Left lobe of liver (tissue), 2 donors: ENCODE measurements at regions not wholly inside any gene's neighbourhood (a gene's known extent, or its start where the extent isn't known, plus 50 kb on each side); places are given as distances from the start of the nearest gene placed in this dataset.
"Not testable (repeated sequence)": the region's sequence is repeated elsewhere in the genome, so short reads cannot be mapped to it uniquely, and the experiment has no call there.

ENCODE experiments used
- ATAC-seq: fragments of 200-7000 bp; cut with Tn5 transposase; one replicate; pipeline ENCODE4 v1.9.1; 2020; ENCODE audit warnings: mild to moderate bottlenecking, moderate library complexity
- DNase-seq: peaks from one replicate; pipeline ENCODE4 v3.0.0-alpha.2; 2020; ENCODE audit warnings: low spot score
- donor health status: DM: no; HTN: no; CAD: no; lungs with moderate emphysema.
- donor health status: DM: no; HTN: yes; CAD: no.

DNA sequence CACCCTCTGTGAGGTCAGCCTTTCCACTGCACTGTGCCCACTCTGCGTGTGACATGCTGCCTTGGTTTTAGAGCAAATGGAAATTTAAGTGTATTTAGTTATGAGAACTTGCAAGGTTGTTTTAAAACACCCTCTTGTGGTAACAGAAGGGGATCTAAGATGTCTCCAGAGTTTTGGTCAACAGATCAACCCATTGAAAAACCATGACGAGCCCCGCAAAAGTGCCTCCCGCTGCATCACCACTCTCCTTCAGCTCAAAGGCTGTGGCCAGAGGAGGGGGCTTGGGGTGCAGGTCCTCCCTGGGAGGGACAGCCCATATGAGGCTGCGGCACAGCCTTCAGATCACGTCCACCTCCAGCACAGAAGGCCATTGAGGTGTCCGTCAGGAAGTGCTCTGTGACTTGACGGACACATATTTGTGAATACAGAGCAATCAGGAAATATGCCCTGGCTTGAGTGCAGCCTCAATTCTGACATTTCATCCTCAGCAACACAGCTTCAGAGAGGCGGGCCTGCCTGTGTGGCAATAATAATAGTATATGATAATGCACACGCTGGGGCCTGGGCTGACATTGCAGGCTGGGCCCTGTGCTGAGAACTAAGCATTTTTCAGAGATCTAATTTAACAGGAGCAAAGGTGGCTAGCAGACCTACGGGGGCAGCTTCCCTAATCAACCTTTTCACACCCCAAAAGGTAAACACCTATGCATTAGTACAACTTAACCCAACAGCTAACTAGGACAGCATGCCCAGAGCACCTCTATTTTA is 213.9 kb downstream of the ANAPC1 start:
- no peak for ATAC-seq
- DNase-seq = peak; percentile 33

DNA sequence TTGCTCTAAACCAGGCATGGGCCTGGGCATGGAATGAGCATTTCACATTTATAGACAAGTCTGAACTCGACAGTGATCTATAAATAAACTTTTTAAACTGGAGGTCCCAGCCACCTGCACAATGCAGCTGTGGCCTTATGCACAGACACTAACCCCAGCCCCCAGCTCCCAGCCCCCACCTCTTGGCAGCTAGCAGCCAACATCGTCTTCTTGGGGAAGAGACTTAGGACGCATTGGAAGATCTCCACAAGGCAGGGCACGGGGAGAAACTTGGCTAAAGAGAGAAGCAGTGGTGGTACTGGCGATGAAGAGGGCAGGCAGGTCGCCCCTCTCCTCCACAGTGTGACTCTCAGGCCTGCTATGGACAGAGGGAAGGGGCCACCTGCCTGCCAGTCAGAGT is 213.2 kb downstream of the ANAPC1 start:
- peak; percentile 47 for DNase-seq
- ATAC-seq = no peak

DNA sequence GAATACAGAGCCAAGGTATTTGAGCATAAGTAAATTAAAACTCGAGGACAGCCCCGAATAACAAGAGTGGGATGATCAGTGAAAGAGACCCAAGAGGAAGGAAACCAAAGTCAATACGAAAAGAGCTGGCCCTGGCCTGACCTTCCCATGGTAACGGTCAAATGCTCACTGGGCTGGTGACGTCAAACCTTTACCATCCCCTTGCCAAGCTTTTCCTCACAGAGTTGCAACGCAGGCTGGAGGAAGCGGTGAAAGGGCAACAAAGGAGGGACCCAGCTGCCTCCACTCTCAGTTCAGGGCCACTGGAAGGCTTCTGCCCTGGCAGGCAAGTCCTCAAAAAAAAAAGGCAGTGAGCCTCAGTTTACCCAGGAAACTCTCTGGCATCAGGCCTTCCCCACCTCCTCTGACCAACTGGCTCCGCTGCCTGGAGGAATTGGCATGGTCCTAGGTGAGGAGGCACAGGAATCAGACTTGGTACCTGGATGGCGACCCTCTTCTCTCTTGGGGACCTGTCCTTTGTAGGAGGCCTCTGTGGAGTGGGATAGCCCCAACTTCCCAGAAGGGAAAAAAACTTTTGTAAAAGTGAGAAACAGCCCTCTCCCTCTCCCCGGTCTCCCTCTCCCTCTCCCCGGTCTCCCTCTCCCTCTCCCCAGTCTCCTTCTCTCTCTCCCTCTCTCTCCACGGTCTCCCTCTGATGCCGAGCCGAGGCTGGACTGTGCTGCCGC is 212.4 kb downstream of the ANAPC1 start:
- ATAC-seq (peak; percentile 96), DNase-seq (peak; percentile 91)

DNA sequence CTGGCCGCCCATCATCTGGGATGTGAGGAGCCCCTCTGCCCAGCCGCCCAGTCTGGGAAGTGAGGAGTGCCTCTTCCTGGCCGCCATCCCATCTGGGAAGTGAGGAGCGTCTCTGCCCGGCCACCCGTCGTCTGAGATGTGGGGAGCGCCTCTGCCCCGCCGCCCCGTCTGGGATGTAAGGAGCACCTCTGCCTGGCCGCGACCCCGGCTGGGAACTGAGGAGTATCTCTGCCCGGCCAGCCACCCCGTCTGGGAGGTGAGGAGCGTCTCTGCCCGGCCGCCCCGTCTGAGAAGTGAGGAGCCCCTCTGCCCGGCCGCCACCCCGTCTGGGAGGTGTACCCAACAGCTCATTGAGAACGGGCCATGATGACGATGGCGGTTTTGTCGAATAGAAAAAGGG is 211.4 kb downstream of the ANAPC1 start:
- DNase-seq = peak; percentile 43
- ATAC-seq = not testable (repeated sequence)

DNA sequence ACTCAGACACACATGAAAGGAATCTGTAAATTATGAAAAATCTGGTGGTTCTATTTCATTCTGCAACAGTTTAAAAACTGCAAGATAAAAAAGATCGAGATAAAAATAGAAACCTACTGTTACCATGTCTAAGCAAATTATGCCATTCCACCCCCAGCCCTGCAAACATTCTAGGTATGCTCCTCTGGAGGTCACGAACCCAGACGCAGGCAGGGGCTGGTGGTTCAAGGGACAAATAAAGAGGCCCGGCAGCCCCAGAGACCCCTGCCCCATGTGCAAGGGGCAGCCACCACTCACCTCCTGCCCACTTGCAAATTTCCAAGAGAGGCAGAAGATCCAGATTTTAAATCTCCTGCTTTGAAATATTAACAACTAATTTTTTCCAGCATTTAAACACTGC is 210.5 kb downstream of the ANAPC1 start:
- DNase-seq = peak; percentile 39
- no peak for ATAC-seq

DNA sequence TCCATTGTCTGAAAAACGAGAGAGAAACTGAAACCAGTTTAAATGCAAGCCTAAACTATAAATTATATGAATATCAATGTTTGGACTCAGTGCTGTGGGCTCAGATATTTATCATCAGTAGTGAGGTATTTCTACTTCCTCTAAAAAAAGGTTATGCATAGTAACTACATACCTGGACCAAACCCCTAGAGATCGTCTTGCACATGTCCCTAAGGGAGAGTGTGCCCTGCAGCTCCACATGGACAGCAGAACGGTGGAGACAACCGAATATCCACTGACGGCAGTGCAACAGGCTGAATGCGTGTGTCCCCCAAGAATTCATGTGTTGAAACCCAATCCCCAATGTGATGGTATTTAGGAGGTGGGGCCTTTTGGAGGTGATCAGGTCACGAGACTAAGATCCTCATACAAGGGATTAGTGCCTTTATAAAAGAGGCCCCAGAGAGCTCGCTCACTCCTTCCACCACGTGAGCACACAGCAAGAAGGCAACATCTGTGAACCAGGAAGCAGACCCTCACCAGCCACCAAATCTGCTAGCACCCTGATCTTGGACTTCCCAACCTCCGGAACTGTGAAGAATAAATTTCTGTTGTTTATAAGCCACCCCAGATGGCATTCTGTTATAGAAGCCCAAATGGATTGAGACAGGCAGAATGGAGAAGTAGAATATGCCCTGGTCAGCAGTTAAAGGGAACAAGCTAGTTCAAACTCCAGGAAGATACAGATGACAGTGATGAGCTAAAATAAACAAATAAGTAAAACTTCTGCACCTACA is 208.4 kb downstream of the ANAPC1 start:
- peak; percentile 14 for ATAC-seq
- peak; percentile 38 for DNase-seq

DNA sequence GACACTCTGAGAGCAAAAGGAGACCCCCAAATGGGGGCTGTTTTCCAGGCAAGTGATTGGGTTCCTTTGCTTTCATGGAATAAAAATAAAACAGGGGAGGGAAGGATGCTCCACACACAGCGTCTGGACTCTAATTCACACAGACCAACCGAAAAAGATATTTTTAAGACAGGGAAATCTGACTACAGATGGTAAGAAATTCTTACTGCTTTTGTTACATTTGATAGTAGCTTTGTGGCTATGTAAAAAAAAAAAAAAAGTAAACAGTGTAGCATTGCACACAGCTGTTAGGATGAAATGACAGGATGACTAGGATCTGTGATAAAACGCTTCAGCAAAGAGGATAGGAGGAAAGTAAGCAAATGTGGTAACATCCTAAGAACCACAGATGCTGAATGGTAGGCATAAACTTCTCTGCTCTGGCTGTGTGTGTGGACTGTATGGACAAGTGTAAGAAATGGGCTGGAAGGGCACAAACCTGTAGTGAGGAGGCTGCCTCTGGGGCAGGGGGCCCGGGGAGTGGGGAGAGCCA is 207.6 kb downstream of the ANAPC1 start:
- DNase-seq (no peak), ATAC-seq (no peak)

DNA sequence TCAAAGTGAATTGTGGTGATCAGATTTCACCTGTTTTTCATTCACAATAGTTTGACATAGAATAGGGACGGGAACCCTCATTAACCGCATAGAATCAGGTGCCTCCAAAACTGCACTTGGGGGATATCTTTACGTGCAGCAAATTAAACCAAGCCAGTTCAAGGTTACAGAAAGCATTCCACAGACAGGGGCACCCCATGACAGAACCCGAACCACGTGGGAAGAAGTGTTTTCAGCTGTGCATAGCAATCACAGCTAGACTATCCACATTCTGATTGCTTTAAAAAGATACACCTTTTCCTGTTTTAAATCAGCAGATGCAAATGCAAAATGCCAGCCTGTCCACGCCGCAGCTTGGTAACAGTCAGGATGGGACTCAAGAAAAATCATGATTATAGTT is 205.8 kb downstream of the ANAPC1 start:
- DNase-seq (no peak), ATAC-seq (no peak)

DNA sequence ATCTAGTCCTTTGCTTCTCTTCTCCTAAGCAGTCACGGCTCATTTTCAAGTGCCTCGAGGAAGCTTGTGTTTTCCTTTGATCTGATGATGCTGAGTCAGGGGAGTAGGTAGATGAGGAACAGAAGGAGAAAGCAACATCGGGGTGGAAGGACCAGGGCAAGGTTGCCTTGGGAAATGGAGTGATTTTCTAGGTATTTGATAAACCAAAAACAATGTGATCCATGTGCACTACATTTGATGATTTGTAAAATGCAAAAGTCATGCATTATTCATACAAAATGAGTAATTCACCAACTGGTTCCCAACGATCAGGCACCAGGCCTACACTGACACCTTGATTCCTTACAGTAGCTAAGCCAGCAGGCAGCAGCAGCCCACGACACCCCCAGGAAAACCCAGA is 205.3 kb downstream of the ANAPC1 start:
- ATAC-seq = no peak
- no peak for DNase-seq

DNA sequence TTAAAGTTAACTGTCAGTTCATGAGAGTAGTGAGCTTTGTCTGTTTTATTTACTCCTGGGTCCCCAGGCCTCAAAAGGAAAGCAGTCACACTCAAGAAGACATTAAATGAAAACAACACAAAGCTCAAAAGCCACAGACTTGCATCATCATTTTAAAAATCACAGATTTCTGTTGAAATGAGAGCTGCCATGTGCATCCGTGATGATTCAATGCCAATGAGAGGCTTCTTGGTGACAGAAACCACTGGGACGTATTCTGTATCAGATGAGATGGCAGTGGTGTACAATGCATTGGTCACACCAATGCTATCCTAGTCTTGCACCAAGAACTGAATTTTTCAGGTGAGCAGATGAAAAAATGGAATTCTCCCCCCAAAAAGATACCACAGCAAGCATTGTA is 204.8 kb downstream of the ANAPC1 start:
- no peak for ATAC-seq
- DNase-seq = no peak

DNA sequence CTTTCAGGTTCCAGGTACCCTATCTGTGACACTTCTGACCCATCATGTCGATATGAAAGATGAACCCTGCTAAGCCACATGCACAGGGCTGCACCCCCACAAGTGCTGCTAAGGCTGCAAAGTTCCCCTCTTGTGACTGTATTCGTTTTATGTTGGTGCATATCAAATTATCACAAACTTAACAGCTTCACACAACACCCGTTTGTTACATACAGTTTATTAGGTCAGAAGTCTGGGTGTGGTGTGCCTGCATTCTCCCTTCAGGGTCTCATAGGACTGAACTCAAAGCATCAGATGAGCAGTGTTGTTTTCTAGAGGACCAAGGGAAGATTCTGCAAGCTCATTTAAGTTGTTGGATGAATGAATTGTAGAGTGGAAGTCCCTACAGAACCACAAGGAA is 199.4 kb downstream of the ANAPC1 start:
- ATAC-seq (no peak), DNase-seq (no peak)

DNA sequence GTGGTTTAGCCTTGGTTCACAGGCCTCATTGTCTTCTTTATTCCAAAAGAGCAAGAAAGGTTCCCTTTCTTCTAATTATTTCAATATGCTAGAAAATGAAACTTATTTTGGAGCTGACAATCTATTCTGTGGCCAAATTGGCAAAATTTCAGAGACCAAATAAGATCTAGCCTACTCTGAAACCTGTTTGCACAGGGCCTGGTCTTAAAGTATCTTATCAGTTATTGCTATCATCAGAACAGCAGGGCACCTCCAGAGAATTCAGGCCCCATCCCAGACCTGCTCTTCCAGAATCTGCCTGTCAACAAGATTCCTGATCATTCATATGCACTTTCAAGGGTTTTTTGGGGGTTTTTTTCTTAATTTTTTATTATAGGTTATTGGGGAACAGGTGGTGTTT is 198.7 kb downstream of the ANAPC1 start:
- DNase-seq (no peak), ATAC-seq (peak; percentile 53)

DNA sequence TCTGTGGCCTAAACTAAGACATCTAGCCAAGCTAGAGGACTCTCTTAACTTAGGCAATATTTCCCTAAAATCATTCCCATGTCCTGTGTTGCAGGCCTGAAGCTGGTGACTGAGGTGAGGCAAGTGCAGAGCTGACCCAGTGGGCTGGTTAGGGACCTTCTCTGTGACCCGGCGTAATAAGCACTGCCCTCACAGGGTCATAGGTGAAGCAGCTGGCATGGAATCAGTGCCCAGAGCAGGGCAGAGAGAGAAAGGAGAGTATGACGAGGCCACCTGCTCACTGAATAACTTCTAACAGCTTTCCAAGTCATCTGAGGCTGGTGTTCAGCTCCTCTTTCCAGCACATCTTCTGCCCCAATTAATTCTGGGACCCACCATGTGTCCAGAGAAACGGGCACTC is 197.0 kb downstream of the ANAPC1 start:
- ATAC-seq = peak; percentile 94
- DNase-seq = no peak

DNA sequence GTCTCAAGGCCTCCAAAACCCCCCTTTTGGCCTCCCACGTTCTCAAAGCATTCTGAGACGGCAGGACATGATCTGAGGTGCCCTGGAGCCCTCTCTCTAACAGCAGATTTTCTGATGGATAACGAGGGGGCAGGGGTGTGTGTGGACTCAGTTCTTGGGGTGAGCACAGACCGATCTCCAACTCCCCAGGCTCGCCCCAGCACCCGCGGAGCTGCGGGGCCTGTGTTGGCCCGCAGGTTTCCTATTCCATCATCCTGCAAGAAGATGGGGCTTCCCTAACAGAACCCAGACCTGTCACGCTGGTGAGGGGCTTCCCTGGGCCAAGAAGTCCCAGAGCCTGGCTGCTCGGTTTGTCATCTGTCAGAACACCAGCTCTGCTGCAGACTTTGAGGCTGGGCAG is 196.1 kb downstream of the ANAPC1 start:
- ATAC-seq = no peak
- DNase-seq = no peak

DNA sequence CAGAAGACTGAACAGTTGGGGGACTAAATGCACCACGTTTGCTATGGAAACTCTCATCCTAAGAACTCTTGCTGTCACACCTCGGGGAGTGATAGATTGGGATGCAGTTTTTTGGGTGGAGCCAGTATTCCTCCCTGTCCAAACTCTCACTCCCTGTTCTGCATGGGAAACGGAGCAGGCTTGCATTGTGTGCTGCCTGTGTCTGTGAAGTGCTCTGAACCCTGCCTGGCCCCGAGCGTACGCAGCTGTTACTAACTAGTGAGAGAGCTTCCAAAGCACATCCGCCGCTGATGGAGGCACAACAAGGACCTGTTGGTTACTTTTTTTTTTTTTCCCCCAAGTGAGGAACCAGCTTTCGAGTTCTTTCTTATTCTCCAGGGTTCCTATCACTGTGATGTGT is 195.5 kb downstream of the ANAPC1 start:
- ATAC-seq = no peak
- no peak for DNase-seq

DNA sequence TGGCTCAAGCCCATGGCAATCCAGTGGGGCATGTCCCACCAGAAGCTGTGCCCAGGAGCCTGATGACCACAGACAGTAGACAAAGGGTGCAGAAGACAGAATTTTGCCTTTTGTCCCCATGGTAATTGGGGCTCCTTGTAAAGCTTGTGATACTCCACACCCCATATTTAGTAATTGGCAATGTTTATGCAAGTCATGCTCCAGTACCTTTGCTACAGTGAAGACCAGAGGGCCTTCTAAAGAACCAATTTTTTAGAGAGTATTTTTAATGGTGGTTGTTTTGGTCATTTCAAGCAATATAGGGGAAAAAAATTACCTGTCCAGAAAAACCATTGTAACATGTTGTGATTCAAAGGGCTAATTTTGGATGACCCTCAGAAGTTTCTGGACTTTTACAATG is 194.8 kb downstream of the ANAPC1 start:
- DNase-seq = no peak
- no peak for ATAC-seq

DNA sequence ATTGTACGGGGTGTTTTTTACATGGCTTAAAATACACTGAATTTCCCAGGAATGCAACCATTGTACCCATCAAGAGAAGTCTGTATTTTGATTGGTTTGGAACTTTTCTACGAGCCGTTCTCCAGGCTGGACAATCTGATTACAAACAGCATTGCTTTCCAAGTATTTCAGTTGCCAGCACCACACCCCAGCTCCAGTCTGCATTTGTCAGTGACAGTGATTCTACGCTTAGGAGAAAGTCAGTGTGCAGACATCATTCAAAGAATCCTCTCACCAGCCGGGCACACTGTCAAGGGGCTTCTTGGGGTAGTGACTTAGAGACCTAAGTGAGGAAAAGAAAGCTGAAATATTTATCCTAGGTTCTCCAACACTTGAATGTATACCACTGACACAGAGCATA is 194.1 kb downstream of the ANAPC1 start:
- ATAC-seq = no peak

DNA sequence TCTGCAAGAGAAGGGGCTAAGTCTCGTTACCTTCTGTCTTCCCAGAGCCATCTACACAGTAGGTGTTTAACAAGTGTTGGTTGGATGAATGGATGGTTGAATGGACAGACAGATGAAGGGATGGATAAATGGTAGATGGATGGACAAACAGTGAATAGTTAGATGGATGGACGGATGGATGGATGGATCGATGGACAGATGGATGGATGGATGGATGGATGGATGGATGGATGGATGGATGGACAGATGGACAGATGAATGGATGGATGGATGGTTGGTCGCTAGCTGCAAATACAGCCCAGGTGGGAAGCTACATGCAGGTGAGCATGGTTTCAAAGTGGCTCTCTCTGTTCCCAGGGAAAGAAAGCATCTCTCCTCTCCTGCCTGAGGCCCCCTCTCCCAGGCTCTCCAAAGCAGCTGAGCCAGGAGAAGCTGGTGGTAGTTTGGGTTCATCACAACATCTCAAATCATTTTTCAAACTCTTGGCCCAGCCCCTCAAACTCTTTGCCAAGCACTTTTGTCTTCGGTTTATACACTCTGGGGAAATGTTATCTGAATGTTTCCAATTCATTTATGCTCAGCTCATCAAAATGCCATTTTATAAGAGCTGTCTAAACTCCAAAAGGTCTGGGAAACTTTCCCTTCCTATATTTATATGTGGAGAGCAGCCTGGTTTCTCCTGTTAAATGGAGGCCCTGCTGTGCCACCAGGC is 192.7 kb downstream of the ANAPC1 start:
- no peak for ATAC-seq
- no peak for DNase-seq

More for the DNA sequence above, 194.1 kb downstream of the ANAPC1 start:
- no peak for DNase-seq

DNA sequence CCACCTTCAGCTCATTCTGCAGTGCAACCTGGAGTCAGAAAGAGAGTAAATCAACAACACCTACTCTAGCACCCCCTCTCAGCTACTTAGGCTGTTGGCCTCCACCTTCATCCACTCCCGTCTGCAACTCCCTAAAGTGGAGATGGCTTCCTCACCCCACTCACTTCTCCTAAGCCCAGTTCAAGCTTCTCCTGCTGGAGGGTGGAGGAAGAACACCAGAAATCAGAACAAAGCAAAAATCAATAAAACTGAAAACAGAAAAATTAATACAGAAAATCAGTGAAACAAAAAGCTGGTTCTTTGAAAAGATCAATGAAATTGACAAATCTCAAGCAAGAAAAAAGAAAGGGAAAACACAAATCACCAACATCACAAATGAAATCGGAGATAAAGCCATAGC is 191.7 kb downstream of the ANAPC1 start:
- DNase-seq = no peak

DNA sequence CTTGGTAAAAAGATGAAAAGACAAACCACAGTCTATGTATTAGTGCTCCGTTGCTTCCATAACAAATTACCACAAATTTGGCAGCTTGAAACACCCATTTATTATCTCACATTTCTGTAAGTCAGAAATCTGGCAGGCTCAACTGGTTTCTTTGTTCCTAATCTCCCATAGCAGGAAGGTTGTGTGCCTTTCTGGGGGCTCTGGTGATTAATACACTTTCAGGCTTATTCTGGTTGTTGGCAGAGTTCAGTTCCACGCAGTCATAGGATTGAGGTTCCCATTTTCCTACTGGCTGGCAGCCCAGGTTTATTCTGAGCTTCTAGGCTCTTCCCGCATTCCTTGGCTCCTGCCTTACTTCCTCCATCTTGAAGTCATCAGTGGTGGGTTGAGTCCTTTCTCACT is 189.3 kb downstream of the ANAPC1 start:
- DNase-seq (no peak), ATAC-seq (no peak)

More for the DNA sequence above, 191.7 kb downstream of the ANAPC1 start:
- ATAC-seq = no peak
